Prostate gland (tissue), 2 donors: ENCODE measurements at regions not wholly inside any gene's neighbourhood (a gene's known extent, or its start where the extent isn't known, plus 50 kb on each side); places are given as distances from the start of the nearest gene placed in this dataset.
A peak's percentile ranks its signal among the peaks of the same experiment; 100 is the strongest.
"Not testable (repeated sequence)": the region's sequence is repeated elsewhere in the genome, so short reads cannot be mapped to it uniquely, and the experiment has no call there.

Source experiments
- DNase-seq: peaks from one replicate; pipeline ENCODE4 v3.0.0-alpha.2; 2019; ENCODE audit warnings: low spot score
- H3K27ac ChIP-seq, 2 donors: fragments of 200-600 bp; sonication (generic); 2 replicates each; pipeline ENCODE4 v1.5.1; 2017 to 2019
- H3K27me3 ChIP-seq: fragments of 200-600 bp; sonication (generic); replicated peaks from 2 replicates; pipeline ENCODE4 v1.5.1; 2019; ENCODE audit not compliant: insufficient read depth
- H3K36me3 ChIP-seq, 2 donors: fragments of 200-600 bp; sonication (generic); 1 replicate in 1 of 2; 2 replicates in 1 of 2; pipeline versions ENCODE4 v1.5.1 to v1.8.1; 2017 to 2019
- H3K4me1 ChIP-seq: fragments of 200-600 bp; sonication (generic); replicated peaks from 2 replicates; pipeline ENCODE4 v1.5.1; 2019
- H3K4me3 ChIP-seq, 2 donors: fragments of 200-600 bp; sonication (generic); 2 replicates each; pipeline ENCODE4 v1.5.1; 2017 to 2019
- H3K9me3 ChIP-seq: fragments of 200-600 bp; sonication (generic); 2 replicates; pipeline ENCODE4 v1.5.1; 2017
- CTCF ChIP-seq, 4 experiments: fragments of 200-600 bp in 2 of 4; fragments of 450-650 bp in 2 of 4; sonication (generic) in 2 of 4; IDR thresholded peaks; 1 replicate in 3 of 4; 2 replicates in 1 of 4; pipeline ENCODE4 v1.5.1; 2016 to 2019; ENCODE audit warnings: antibody characterized with exemption in 4 of 4, mild to moderate bottlenecking in 2 of 4, moderate library complexity in 2 of 4
- POLR2A ChIP-seq: fragments of 450-650 bp; IDR thresholded peaks from one replicate; pipeline ENCODE4 v1.6.1; 2016; ENCODE audit warnings: antibody characterized with exemption, mild to moderate bottlenecking
- POLR2AphosphoS5 ChIP-seq: sonication (generic); formaldehyde crosslinking; IDR thresholded peaks from one replicate; pipeline ENCODE4 v1.6.1; 2017; ENCODE audit warnings: antibody characterized with exemption
- WGBS: methylation state at CpG from one replicate; pipeline ENCODE4 v1.1.5; 2018; 5-methylcytosine and 5-hydroxymethylcytosine counted together
- intact Hi-C: fragments of 100-400 bp; cut with DNase I; formaldehyde crosslinking; loops from one replicate; pipeline ENCODE4 v1.14.2; 2022

GRCh38 chr7:115289971-115290370 lies 368.1 kb downstream of the MDFIC start:
- no peaks in the 10 kb centered on the region for H3K9me3 ChIP-seq
- no peak overlapping the region for H3K4me3 ChIP-seq
- no peak overlapping the region for H3K27ac ChIP-seq
- intact Hi-C loops: no loop called here
- H3K27me3 ChIP-seq: no peaks in the 10 kb centered on the region
- H3K4me1 ChIP-seq: no peaks in the 10 kb centered on the region
- H3K36me3 ChIP-seq: no peaks in the 10 kb centered on the region
- 93% methylated on average over 2 of the region's 2 CpGs for WGBS
- DNase-seq: no peak
- TF ChIP-seq POLR2A: no peak
- TF ChIP-seq CTCF (IDR thresholded peaks at IDR 0.05): no peak
- no peak for TF ChIP-seq POLR2AphosphoS5

GRCh38 chr7:115276791-115277190 lies 354.9 kb downstream of the MDFIC start:
- Histone ChIP-seq H3K27me3 (no peaks in the 10 kb centered on the region), H3K9me3 (no peaks in the 10 kb centered on the region), H3K27ac (no peak overlapping the region), H3K4me3 (no peak overlapping the region), H3K36me3 (no peaks in the 10 kb centered on the region), H3K4me1 (no peaks in the 10 kb centered on the region)
- TF ChIP-seq POLR2A: no peak
- no peak for TF ChIP-seq POLR2AphosphoS5
- no peak for TF ChIP-seq CTCF (IDR thresholded peaks at IDR 0.05)
- DNase-seq: no peak
- WGBS: 97% methylated on average over 1 of the region's 1 CpG
- intact Hi-C loops: no loop called here

- H3K4me3 ChIP-seq, intact Hi-C loops, H3K27ac ChIP-seq, H3K36me3 ChIP-seq, DNase-seq, H3K9me3 ChIP-seq, H3K27me3 ChIP-seq, H3K4me1 ChIP-seq: not testable (repeated sequence)
- WGBS: 89% methylated on average over 8 of the region's 8 CpGs
These were observed 352.0 kb downstream of the MDFIC start for GRCh38 chr7:115273855-115274254.

GRCh38 chr7:115273139-115273772 lies 351.4 kb downstream of the MDFIC start:
- H3K4me3 ChIP-seq: no peak overlapping the region
- TF ChIP-seq POLR2AphosphoS5: no peak
- no peak for TF ChIP-seq CTCF (IDR thresholded peaks at IDR 0.05)
- no peak for TF ChIP-seq POLR2A
- H3K27me3 ChIP-seq: no peaks in the 10 kb centered on the region
- H3K4me1 ChIP-seq: no peaks in the 10 kb centered on the region
- H3K9me3 ChIP-seq: no peaks in the 10 kb centered on the region
- no peak overlapping the region for H3K27ac ChIP-seq
- DNase-seq: no peak
- intact Hi-C loops: no loop called here
- 84% methylated on average over 1 of the region's 1 CpG for WGBS
- H3K36me3 ChIP-seq: no peaks in the 10 kb centered on the region

GRCh38 chr7:115271332-115272235 lies 349.7 kb downstream of the MDFIC start:
- intact Hi-C loops: no loop called here
- peak; percentile 21 for DNase-seq
- no peaks in the 10 kb centered on the region for H3K9me3 ChIP-seq
- WGBS: 29% methylated on average over 4 of the region's 4 CpGs
- H3K4me1 ChIP-seq: no peaks in the 10 kb centered on the region
- no peak overlapping the region for H3K27ac ChIP-seq
- TF ChIP-seq POLR2AphosphoS5 (peak; percentile 76), POLR2A (no peak)
- no peak overlapping the region for H3K4me3 ChIP-seq
- no peaks in the 10 kb centered on the region for H3K27me3 ChIP-seq
- H3K36me3 ChIP-seq: no peaks in the 10 kb centered on the region
